Limb (tissue), 2 donors: ENCODE measurements at regions not wholly inside any gene's neighbourhood (a gene's known extent, or its start where the extent isn't known, plus 50 kb on each side); places are given as distances from the start of the nearest gene placed in this dataset.

Source experiments
- DNase-seq, 2 donors: peaks; one replicate each; pipeline ENCODE4 v3.0.0-alpha.2; 2016; ENCODE audit errors: extremely low spot score in 2 of 2

DNA sequence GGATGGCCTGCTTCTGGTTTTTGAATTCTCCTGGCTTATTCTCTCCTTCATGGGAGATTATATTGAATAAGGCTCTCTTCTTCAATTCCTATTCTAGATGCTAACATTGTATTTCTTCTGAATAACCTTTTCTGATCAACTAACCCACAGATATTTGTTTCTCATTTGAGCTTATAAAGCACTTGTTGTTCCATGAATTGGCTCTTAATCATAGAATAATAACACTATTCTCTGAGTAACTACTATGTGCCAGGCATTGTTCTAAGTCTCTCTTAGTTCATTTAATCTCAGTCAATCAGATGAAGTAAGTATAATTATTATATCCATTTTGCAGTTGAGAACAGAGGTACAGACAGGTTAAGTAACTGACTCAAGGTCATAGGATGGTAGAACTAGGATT is 136.3 kb upstream of the MLIP start:
- no peak for DNase-seq

DNA sequence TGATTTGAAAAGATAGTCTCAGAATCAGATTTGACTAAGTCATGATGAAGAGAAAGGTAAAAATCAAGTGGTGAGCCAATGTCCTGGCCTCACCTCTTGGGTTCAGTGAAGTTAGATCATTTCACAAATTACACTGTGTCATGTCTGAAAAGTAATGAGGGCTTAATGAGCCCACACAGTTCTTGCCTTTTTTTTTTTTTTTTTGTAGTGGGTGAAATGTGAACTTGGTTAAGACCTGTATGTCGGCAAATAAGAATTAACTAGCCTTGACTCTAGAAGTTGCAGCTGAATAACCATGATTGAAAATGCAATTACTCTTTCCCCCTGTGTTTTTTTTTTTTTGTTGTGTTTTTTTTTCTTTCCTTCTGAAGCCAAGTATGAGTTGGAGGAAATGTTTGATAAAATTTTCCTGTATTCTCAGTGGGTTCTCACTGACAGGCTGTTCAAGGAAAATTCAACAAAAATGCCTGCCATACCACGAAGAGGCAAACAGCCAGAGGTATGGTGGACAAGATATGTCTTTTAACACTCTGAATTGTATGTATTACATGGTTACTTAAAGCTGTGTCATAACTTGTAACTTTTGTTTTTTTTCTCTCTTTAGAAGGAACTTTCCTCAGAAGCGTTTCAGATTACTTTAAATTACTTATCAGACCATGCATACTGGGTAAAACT is 135.2 kb upstream of the MLIP start:
- no peak for DNase-seq

DNA sequence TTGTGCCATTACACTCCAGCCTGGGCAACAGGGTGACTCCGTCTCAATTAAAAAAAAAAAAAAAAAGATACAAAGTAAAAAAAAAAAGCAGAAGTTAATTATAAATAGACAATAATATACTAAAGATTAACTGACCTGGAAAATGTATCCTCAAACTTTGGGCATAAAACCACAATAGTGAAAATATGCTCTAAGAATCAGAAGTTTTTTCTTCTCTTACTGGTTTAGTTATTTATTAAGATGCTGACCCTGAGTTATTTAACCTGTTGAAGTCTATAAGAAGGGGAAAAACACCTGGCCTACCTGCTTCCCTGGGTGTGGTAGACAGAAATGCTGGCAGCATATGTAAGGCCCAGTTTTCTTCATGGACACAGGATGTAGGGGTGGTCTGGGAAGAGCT is 133.7 kb upstream of the MLIP start:
- DNase-seq = no peak

DNA sequence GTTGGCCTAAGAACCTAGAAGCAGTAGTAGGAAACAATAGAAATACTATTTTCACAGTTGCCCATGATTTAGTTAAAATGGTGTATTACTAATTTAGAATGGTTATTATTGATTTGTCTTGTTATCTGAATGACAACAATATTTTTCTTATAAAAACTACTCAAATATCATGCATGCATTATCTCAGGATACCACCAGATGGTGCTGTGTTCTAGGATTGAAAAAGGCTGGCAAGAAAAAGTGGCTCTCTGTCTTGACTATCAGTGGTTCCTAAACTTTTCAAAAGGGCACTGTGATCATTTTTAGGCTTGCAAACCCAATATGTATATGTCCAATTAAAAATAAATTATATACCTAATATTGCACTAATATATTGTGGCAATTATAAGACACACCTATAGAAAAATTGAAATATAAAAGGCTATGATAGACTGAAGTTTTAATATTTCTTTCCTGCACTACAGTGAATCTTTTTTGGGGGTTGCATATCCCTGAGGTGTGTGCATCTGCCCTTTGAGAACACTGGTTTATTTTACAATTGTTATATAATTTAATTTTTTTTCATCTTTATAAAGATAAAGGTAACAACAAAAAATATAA is 131.7 kb upstream of the MLIP start:
- peak in 1 of 2 donors; percentile 67 for DNase-seq

DNA sequence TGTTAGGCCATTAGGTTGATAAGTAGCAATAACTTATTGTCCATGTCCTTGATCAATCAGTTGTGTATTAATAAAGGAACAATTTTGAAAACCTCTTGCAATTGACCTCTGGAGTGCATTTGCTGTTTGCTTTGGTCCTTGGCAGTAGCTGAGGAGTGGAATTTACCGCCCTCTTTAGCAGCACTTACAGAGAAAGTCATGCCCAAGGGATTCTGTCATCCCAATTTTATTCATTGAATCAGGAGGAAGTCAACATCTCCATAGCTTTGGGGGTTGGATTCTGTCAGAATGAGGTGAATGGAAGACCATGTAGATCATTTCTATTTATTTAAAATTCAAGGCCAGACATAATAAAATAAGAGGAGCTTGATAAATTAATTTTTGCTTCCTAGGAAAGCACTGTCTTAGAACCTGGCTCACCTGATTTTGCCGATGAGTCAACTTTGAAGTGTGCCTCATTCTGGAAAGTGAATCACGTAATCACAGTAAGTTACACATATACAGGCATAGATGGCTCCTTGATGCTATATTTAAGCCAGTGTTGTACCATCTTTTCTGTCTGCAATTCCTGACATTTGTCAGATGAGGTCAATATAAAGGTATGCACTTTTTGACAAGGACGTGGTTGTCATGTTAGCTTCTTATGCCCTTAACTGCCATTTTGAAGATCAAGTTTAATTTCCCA is 128.7 kb upstream of the MLIP start:
- no peak for DNase-seq

DNA sequence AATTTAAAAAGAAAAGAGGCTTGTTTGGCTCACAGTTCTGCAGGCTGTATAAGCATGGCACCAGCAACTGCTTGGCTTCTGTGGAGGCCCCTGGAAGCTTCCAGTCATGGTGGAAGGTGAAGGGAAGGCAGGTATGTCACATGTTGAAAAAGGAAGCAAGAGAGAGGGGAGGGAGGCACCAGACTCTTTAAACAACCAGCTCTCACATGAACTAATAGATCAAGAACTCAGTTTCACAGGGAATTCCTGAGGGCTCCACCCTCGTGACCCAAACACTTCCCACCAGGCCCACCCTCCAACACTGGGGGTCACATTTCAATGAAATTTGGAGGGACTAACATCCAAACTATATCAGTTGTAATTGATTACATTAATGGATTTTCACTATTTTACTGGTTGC is 127.9 kb upstream of the MLIP start:
- no peak for DNase-seq

DNA sequence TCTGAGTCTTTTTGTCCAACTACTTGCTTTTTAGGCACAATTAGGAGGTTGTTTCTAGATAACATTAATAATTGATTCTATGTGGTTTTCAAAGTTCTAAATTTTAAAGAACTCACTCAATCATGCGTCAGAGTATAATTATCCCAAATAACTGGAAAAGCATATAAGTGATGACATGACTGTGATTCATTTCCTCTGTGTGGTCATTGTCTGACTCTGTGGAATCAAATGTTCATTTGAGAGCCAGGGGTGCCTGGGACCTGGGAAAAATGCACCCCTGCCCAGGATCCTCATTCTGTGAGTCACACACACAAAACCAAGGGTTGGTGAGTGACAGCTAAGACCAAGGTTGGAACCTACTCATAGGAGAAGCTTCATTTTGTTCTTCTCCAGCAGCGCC is 127.1 kb upstream of the MLIP start:
- DNase-seq = no peak

DNA sequence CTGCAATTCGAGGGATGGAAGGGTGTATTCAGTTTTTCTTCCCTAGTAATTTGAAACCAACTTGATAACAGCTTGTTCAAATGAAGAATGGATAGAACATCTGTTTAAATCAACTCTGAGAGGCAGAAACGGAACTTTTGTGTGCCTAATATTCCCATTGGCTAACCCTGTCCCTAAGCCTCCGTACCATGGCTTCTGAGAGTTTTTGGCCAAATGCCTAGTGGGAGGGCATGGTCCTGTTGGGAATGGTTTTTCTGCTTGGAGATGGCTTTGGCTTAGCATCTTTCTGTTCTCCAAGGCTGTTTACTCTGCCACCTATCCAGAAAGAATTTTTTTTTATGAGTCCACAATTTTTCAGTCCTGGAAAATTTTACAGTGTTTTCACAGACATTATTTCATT is 126.7 kb upstream of the MLIP start:
- DNase-seq = no peak

DNA sequence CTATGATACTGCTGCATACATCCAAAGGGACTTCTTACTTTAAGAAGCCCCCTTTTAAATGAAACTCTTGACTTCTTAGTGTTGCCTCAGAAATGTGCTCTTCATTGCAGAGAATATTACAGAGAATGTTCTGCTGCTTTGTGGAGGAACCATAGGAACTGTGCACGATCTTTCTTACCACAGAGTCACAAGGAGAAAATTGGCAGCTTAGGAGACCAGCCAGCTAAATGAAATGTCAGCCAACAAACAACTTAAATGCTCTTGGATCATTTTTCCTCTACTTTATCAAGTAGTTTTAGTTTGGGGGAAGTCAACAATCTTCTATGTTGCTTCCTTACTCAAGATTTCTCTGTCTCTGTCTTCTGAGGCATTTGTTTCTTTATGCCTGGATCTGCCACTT is 125.9 kb upstream of the MLIP start:
- no peak for DNase-seq

DNA sequence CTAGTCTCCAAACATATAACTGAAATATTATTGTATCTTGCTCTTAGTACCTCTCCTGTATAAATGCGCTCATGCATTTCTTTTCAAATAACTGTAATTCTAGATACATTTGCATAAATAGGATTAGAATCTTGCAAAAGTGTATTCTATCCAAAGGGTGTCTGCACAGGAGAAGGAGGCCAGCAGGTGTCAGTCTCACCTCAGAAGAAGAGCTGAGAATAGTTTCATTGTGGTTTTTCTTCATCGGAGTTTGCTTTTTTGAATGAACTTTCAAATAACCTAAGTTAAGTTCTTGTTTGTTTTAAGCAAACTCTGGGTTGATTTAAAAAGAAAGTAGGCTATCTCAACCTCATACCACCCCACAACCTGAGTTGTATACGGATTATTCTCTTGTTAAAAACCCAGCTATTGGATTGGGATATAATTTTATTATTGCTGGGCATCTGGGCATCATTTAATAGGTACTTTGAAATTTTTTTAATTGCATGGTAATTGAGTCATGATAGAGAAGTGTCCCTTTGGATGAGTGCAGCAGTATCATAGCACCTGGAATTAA is 125.0 kb upstream of the MLIP start:
- peak; percentile 67 to 81 for DNase-seq

DNA sequence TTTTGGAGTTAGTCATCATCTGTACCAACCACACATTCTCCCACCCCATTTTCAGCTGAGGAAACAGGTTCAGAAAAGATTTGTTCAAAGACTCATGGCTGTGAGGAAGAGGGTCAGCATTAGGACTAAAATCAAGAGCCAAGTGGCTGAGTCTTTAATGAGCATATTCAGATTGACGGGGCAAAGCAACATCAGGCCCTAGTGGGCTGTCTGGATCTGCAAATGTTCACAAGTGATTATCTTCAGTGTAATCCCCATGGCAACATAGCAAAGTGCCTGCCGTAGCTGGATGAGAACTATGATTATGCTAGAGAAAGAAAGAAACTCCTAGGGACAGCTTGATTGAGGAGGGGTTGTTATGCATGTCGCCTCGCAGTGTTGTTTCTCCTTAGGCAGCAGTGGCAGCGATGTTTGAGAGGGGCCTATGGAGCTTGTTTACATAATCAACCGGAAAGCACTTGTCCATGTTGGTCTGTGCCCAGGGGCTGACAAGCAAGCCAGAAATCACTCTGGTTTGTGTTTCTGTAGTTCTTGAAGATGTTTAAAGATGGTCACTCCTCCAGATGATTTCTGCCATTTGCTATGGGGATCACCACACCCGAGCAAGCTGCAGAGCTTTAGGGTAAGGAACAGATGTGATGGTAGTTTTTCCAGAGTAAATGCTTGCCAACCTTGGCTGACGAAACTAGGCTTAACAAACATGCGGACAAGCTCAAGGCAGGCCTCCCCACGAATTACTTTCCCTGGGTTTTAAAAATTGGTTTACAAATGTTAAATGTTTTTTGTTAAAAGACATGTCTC is 124.3 kb upstream of the MLIP start:
- peak in 1 of 2 donors; percentile 45 for DNase-seq

DNA sequence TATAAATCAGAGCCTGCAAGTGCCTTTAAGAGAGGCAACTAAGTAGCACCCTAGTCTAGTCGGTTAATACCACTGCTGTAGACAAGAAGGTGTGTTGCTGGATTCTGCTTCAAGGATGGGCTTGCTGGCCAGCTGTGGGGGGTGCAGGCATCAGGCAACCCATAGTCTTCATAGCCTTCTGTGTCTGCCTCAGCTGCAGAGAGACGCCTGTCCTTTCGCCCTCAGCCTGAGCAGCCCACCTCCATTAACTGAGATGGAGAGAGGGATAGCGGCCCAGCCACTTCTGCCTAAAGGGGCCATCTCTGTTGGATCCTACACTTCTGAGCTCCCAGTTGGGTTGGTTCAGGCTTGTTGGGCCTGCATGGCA is 123.7 kb upstream of the MLIP start:
- no peak for DNase-seq

DNA sequence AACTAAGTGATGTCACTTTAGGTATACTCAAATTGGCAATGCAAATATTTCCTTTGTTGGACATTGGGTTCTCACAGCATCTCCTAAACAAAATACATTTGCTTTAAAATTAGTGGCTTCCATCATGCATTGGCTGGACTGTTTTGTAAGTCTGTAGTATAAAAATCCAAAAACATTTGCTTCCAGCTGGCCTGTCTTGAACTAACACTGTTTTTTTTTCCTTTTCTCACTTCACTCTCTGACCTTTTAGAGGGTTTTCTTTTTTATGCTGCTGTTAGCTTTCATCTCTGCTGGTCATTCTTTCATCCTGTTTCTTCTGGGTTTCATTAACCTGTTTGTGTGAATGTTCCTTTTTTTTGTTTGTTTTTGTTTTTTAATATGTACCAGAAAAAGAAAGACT is 121.7 kb upstream of the MLIP start:
- no peak for DNase-seq

DNA sequence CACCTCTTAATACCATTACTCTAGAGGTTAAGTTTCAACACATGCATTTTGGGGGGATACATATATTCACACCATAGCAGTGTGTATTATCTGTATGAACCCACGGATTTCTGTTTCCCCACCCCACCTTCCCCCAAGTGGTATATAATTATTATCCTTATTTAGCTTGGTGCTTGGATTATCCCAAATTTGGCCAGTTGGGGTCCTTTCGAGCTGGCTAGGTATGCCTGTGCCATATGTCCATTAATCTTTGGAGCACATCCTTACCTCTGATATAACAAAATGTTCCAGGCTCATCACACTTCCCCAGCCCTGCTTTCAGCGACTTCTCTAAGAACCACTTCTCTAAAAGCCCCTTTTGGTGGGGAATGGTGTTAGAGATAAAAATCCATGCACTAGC is 118.7 kb upstream of the MLIP start:
- DNase-seq = no peak

DNA sequence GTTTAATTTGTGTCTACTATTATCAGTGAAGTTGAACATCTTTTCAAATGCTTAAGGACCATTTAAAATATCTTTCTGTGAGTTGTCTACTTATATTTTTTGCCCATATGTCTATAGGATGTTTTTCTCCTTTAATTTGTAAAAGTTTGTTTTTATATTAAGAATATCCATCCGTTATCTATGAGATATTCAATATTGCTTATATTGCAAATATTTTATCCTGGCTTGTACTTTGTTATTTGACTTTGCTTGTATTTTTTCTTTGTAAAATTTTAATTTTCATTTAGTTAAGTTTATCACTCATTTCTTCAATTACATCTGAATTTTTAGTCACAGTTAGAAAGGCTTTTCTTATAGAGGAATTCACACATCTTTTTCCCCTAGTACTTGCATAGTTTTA is 117.0 kb upstream of the MLIP start:
- no peak for DNase-seq

DNA sequence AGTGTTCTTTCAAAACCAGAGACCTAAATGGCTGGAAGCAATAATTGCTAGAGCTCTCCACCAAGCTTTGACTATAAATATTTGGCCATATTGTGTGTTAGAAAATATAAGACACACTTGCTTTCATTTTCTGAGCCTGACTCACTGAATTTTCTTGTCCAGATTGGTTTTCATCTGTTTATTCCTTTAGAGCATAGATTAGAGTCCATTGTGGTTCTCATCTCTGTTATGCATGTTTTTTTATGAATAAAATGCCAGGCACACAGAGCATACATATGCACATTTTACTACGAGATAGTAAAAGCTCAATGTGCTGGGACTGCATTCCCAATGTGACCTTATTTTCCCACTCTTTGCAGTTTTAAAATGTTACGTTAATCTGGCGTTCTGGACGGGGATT is 115.3 kb upstream of the MLIP start:
- DNase-seq = no peak

DNA sequence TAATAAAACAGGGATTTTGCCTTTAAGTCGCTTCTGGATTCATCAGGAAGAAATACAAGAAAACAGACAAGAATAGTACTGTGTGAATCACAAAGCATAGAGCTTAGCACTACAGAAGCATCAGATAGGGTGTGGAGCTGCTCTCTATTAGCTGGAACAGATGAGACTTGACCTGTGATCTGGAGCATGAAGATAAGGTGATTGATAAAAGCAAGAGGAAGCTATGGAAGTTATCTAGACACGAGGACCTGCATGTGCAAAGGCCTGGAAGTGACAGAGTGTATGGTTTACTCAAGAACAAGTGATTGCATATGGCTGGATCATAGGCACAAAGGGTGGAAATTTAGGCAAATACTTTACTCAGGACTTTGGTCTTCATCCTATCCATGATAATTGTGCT is 112.9 kb upstream of the MLIP start:
- DNase-seq = no peak

DNA sequence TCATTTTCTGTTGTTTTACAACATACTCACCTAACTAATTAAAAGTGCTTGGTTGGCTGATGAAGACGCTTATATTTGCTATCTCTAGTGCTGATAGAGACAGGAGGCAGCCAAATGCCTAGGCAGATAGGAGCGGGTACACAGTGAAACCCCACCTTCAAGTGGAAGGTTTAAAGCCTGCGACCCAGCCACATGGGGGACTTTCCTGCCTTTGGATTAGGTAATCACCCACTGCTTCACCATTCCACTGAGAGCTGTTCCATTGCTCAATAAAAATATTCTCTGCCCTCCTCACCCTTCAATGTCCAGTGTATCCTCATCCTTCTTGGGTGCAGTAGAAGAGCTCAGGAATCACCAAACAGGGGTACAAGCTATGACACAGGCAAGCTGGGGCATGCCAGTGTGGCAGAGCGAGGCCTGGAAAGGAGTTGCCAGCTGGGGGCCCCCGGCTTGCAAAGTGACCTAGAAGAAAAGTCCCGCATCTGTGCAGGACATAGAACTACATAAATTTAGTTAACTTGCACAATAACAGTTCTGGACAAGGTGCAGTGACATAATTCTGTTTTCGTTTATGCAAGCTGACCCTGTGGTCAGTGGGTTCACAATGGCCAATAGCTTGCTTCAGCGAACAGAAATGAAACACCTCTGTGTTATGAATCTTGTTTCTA is 112.0 kb upstream of the MLIP start:
- no peak for DNase-seq

DNA sequence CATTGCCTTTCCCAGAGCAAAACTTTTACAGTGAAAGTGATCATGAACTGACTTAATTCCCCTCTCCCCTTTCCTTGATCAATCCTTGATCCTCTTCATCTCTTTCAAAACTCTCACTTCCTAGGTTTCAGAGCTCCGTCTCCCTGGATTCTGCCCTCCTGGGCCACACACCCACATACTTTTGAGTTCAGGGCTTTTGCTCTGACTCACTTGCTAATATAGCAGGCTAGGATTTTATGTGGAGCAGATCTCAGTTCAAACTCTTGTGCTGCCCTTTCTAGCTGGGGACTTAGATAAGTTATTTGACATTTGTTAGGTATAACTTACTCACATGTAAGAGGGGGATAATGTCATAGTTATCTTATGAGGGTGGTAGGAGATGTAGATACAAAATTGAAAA is 109.1 kb upstream of the MLIP start:
- DNase-seq = no peak

DNA sequence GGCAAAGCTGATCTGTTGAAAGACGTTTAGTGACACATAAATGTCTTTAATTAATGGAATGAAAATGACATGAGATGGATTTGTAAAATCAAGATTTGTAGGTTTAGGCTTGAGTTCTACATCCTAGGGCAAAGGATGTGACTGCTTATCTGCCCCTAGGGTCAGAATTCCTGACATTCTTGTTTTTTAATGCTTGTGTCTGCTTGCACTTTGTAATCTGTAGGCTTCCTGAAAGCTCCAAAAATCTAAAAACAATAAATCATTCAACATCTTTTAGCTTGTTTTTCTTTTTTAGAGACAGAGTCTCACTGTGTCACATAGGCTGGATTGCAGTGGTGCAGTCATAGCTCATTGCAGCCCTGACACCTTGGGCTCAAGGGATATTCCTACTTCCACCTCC is 107.9 kb upstream of the MLIP start:
- no peak for DNase-seq

DNA sequence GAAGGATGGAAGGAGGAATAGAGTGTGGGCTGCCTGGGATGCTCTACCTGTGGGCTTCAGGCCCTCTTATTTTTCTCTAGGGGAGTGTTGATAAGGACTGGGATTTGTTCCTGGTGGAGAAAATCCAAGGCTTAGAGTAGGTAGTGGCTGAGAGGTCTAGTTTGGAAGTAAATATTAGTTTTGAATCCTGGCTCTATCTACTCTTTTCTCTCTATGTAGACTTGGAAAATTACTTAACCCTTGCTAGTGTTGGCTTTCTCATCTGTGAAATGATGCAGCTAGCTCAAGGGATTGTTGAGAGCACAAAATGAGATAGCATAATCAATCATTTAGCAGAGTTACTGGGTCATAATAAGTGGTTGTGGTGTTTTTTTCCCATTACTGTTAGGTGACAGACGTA is 102.7 kb upstream of the MLIP start:
- no peak for DNase-seq
